ENCODE measurements at regions not wholly inside any gene's neighbourhood (a gene's known extent, or its start where the extent isn't known, plus 50 kb on each side); places are given as distances from the start of the nearest gene placed in this dataset.

DNA sequence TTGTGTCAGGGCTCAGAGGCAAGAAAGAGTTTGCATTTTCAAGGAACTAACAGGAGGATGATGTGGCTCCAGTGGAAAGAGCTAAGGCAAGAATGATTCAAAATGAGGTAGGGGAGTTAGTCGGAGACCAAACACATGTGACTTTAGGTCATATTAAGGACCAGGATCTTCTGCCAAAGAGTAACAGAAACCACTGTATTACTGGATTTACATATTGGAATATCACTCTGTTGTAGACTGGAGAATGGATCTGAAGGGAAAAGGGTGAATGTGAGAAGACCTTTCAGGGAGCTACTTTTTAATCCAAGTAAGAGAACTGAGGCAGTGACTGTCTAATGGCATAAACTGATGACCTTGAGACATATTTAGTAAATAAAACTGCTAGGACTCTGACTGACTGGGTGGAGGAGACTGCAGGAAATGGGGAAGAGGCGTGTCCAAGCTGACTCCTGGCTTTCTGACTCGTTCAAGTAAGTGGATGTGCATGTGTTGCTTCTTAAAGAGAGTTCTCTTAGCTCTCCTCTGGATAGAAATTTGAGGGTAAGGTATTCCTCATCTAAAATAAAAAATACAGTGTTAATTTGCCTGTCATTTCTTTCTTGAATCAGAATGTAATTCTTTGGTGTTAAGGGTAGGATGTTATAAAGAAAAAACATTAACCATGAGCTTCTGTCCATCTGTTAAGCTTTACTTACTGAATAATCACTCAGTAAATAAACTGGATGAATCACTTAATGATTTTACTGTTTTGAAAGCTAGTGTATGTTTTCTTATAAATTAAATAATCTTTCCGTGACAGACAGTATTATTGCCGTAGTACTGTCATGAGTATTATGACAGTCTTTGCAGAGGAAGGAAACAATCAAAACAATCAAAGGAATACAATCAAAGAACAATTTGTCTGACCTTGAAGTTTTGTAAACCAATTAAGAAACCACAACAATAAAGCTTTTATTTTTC lies 58.3 kb upstream of the CFAP20DC start:
- Histone ChIP-seq H3K9me3 (replicated peaks in 1 of 3) (no peaks in the 10 kb centered on the region), H3K4me1 (replicated peaks in 1 of 2) (no peaks in the 10 kb centered on the region), H3K27ac (no peak overlapping the region), H3K27me3 (no peaks in the 10 kb centered on the region), H3K4me3 (no peak overlapping the region), H3K36me3 (replicated peaks in 1 of 2) (no peaks in the 10 kb centered on the region)
- WGBS, 4 donors, result 57 to 71% (median 65%) methylated on average over 5 of the region's 5 CpGs
- intact Hi-C loops (cut with DNase I), result no loop called here
- DNase-seq, result no peak
- TF ChIP-seq POLR2A (IDR thresholded peaks at IDR 0.05) (no peak), CTCF (IDR thresholded peaks at IDR 0.05) (no peak)

DNA sequence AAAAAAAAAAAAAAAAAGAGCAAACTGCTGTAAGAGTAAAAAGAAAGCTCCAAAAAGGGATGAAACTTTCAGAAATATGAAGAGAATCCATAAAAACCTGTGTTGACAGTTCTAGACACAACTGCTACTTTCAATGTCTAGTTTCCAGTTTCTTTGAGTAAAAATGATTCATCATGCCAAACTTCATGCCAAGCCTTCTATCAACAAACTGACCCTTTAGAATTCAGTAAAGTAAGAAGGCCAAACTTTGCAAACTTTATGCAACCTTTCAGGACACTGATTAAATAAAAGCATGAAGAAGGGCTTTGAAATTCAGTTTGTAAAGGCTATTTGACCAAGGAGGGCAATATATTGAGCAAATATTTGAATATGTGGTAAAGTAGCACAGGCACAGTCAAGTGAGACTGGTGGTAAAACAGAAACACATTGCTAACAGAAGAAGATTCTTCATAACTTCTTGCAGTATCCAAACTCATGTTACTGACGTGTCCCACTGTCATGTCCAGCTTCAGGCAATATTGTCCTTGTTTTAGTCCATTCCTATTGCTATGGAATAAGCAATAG lies 56.3 kb upstream of the CFAP20DC start:
- Histone ChIP-seq H3K36me3 (replicated peaks in 1 of 2) (no peaks in the 10 kb centered on the region), H3K4me1 (replicated peaks in 1 of 2) (no peaks in the 10 kb centered on the region), H3K9me3 (replicated peaks in 1 of 3) (no peaks in the 10 kb centered on the region), H3K4me3 (no peak overlapping the region), H3K27ac (no peak overlapping the region), H3K27me3 (no peaks in the 10 kb centered on the region)
- intact Hi-C loops (cut with DNase I), result no loop called here
- TF ChIP-seq CTCF (IDR thresholded peaks at IDR 0.05) (no peak), POLR2A (IDR thresholded peaks at IDR 0.05) (no peak)
- no peak for DNase-seq
- 88 to 95% (median 91%) methylated on average over 1 of the region's 1 CpG for WGBS, 4 donors

- Histone ChIP-seq H3K9me3 (replicated peaks in 1 of 3) (no peaks in the 10 kb centered on the region), H3K4me1 (replicated peaks in 1 of 2) (no peaks in the 10 kb centered on the region), H3K27ac (no peak overlapping the region), H3K27me3 (no peaks in the 10 kb centered on the region), H3K4me3 (no peak overlapping the region), H3K36me3 (replicated peaks in 1 of 2) (no peaks in the 10 kb centered on the region)
- intact Hi-C loops (cut with DNase I), result no loop called here
- TF ChIP-seq CTCF (IDR thresholded peaks at IDR 0.05) (no peak), POLR2A (IDR thresholded peaks at IDR 0.05) (no peak)
- 72 to 94% (median 83%) methylated on average over 1 of the region's 1 CpG for WGBS, 4 donors
- DNase-seq, result no peak
Measured at GRCh38 chr3:59103552-59103951, 53.7 kb upstream of the CFAP20DC start.

DNA sequence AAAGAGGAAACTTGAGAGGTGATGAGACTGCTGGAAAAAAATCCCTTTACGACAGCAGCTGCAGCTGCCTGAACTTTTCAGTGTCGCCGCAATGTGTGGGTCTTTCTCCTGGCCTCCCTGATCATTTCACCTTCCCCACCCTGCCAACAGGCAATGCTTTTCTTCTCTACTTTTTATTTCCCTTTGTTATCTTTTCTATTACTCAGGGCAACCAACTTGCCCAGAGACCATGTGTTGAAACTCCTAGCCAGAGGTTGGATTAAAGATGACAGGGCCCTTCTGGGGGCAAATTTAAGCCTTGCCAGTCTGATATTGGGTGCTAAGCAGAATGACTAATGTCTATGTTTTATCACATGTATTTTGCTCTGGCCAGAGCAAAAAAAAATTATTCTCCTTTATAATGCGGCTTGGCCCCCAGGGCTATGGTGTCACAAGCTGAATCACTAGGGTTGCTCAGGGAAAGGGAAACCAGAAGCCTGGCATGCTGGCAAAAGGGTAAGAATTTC lies 51.5 kb upstream of the CFAP20DC start:
- Histone ChIP-seq H3K4me1 (replicated peaks in 1 of 2) (no peaks in the 10 kb centered on the region), H3K27ac (no peak overlapping the region), H3K27me3 (no peaks in the 10 kb centered on the region), H3K9me3 (replicated peaks in 1 of 3) (no peaks in the 10 kb centered on the region), H3K4me3 (no peak overlapping the region), H3K36me3 (replicated peaks in 1 of 2) (no peaks in the 10 kb centered on the region)
- intact Hi-C loops (cut with DNase I), result no loop called here
- TF ChIP-seq CTCF (IDR thresholded peaks at IDR 0.05), result no peak
- WGBS, 4 donors, result 75 to 96% (median 90%) methylated on average over 4 of the region's 4 CpGs
- peak in 3 of 7 donors; percentile 8 to 59 (median 26) for DNase-seq

Small RNA genes lying in the stretch of these regions (small RNA-seq; reads per million reads assigned to genes)
- gene RF00017, result 0 reads per million in 2 donors
